Tibial nerve (tissue), 4 donors: ENCODE measurements at regions not wholly inside any gene's neighbourhood (a gene's known extent, or its start where the extent isn't known, plus 50 kb on each side); places are given as distances from the start of the nearest gene placed in this dataset.

Experiments
- EP300 ChIP-seq, 2 donors: sonication (generic); formaldehyde crosslinking; IDR thresholded peaks; one replicate each; pipeline ENCODE4 v1.6.1; 2017; ENCODE audit warnings: antibody characterized with exemption in 2 of 2, mild to moderate bottlenecking in 1 of 2
- POLR2A ChIP-seq, 2 donors: fragments of 450-650 bp; IDR thresholded peaks; one replicate each; pipeline ENCODE4 v1.6.1; 2017; ENCODE audit warnings: antibody characterized with exemption in 2 of 2, mild to moderate bottlenecking in 2 of 2, moderate library complexity in 2 of 2
- TF ChIP-seq, protein P1 (sequence below), 5 experiments: fragments of 200-600 bp in 3 of 5; fragments of 450-650 bp in 2 of 5; sonication (generic) in 3 of 5; IDR thresholded peaks; one replicate each; pipeline ENCODE4 v1.5.1; 2016 to 2019; ENCODE audit warnings: antibody characterized with exemption in 5 of 5, mild to moderate bottlenecking in 3 of 5, moderate library complexity in 2 of 5

DNA sequence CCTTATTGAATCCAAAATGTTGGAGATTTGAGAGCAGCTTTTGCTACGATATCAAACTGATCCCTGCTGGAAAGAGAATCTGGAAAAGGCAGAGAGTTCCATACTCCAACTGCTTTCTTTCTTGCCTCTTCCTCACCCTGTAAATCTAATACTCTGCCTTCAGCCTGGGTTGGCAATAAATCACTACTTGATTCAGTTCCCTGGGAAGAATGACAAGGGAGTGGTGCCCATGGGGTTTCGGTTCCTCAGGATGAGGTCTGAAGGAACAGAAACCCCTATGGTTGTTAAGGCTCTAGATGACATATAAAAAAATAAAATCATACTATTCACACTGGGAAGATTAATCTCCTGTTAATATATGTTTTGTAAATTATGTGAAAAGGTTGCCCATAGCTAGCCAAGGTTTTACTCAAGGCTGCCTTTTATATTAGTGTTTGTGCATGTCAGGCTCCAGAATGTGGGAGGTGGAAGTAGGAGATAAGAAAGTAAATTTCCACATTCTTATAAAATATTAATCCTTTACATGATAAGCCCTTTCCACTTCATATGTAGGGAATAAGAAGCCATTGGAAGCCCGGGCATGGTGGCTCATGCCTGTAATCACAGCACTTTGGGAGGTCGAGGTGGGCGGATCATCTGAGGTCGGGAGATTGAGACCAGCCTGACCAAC, 106.2 kb upstream of the CACNA2D1 start:
- TF ChIP-seq, protein P1, sequence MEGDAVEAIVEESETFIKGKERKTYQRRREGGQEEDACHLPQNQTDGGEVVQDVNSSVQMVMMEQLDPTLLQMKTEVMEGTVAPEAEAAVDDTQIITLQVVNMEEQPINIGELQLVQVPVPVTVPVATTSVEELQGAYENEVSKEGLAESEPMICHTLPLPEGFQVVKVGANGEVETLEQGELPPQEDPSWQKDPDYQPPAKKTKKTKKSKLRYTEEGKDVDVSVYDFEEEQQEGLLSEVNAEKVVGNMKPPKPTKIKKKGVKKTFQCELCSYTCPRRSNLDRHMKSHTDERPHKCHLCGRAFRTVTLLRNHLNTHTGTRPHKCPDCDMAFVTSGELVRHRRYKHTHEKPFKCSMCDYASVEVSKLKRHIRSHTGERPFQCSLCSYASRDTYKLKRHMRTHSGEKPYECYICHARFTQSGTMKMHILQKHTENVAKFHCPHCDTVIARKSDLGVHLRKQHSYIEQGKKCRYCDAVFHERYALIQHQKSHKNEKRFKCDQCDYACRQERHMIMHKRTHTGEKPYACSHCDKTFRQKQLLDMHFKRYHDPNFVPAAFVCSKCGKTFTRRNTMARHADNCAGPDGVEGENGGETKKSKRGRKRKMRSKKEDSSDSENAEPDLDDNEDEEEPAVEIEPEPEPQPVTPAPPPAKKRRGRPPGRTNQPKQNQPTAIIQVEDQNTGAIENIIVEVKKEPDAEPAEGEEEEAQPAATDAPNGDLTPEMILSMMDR (IDR thresholded peaks at IDR 0.05), result no peak
- TF ChIP-seq POLR2A (IDR thresholded peaks at IDR 0.05), result no peak
- no peak for TF ChIP-seq EP300 (IDR thresholded peaks at IDR 0.05)
